ENCODE measurements at regions not wholly inside any gene's neighbourhood (a gene's known extent, or its start where the extent isn't known, plus 50 kb on each side); places are given as distances from the start of the nearest gene placed in this dataset.

GRCh38 chr9:105830461-105830860 lies 136.1 kb downstream of the TMEM38B start:
- Histone ChIP-seq H3K27me3 (ENCODE audit: insufficient read depth, low read depth, low read length) (no peaks in the 10 kb centered on the region), H3K4me2 (ENCODE audit: low read length) (no peak overlapping the region), H3K9me3 (ENCODE audit: low read length) (no peaks in the 10 kb centered on the region), H2AFZ (ENCODE audit: low read depth, low read length) (no peak overlapping the region), H3K9me2 (ENCODE audit: insufficient read depth, low read length) (no peaks in the 10 kb centered on the region), H3K79me2 (replicated peaks; ENCODE audit: insufficient read depth, low read length) (no peaks in the 10 kb centered on the region), H3K27ac (ENCODE audit: low read length) (no peak overlapping the region), H3F3A (ENCODE audit: insufficient read depth, low read length, poor library complexity, severe bottlenecking) (no peaks in the 10 kb centered on the region), H4K20me1 (ENCODE audit: insufficient read depth) (no peaks in the 10 kb centered on the region), H3K36me3 (ENCODE audit: insufficient read depth, low read length) (no peaks in the 10 kb centered on the region), H3K9ac (ENCODE audit: low read length) (no peak overlapping the region), H3K4me3 (ENCODE audit: low read length) (no peak overlapping the region)
- no peak for TF ChIP-seq POLR2AphosphoS5 (IDR thresholded peaks at IDR 0.05)
- TF ChIP-seq CTCF (IDR thresholded peaks at IDR 0.05; ENCODE audit: poor library complexity, severe bottlenecking), result no peak
- no peak for TF ChIP-seq SMC3 (conservative IDR thresholded peaks at IDR 0.05; ENCODE audit: poor library complexity)
- TF ChIP-seq REST (IDR thresholded peaks at IDR 0.05; ENCODE audit: borderline replicate concordance), result no peak
- TF ChIP-seq TAF1 (IDR thresholded peaks at IDR 0.05; ENCODE audit: low read depth), result no peak
- no peak for TF ChIP-seq MXI1 (conservative IDR thresholded peaks at IDR 0.05; ENCODE audit: poor library complexity, severe bottlenecking)
- TF ChIP-seq RAD21 (conservative IDR thresholded peaks at IDR 0.05), result no peak
- no peak for TF ChIP-seq EZH2 (IDR thresholded peaks at IDR 0.05; ENCODE audit: borderline replicate concordance, insufficient read depth, low read length, poor library complexity, severe bottlenecking)
- no peak for TF ChIP-seq EP300 (conservative IDR thresholded peaks at IDR 0.05; ENCODE audit: poor library complexity, severe bottlenecking)

- no peaks in the 10 kb centered on the region for H3F3A ChIP-seq (ENCODE audit: insufficient read depth, low read length, poor library complexity, severe bottlenecking)
- no peaks in the 10 kb centered on the region for H3K79me2 ChIP-seq (replicated peaks; ENCODE audit: insufficient read depth, low read length)
- H2AFZ ChIP-seq (ENCODE audit: low read depth, low read length), result no peak overlapping the region
- H3K27me3 ChIP-seq (ENCODE audit: insufficient read depth, low read depth, low read length), result no peaks in the 10 kb centered on the region
- H3K9me3 ChIP-seq (ENCODE audit: low read length), result no peaks in the 10 kb centered on the region
- no peaks in the 10 kb centered on the region for H3K9me2 ChIP-seq (ENCODE audit: insufficient read depth, low read length)
- no peaks in the 10 kb centered on the region for H4K20me1 ChIP-seq (ENCODE audit: insufficient read depth)
- no peaks in the 10 kb centered on the region for H3K36me3 ChIP-seq (ENCODE audit: insufficient read depth, low read length)
- TF ChIP-seq CTCF (IDR thresholded peaks at IDR 0.05; ENCODE audit: poor library complexity, severe bottlenecking), result no peak
- TF ChIP-seq EZH2 (IDR thresholded peaks at IDR 0.05; ENCODE audit: borderline replicate concordance, insufficient read depth, low read length, poor library complexity, severe bottlenecking), result no peak
- H3K4me3 ChIP-seq (ENCODE audit: low read length), result no peak overlapping the region
- H3K4me2 ChIP-seq (ENCODE audit: low read length), result no peak overlapping the region
- H3K27ac ChIP-seq (ENCODE audit: low read length), result no peak overlapping the region
- H3K9ac ChIP-seq (ENCODE audit: low read length), result no peak overlapping the region
Measured at GRCh38 chr9:105832096-105832710, 137.9 kb downstream of the TMEM38B start.

All from neural cell (in vitro differentiated cells).